Mucosa of rectum (tissue), 2 donors: ENCODE measurements at regions not wholly inside any gene's neighbourhood (a gene's known extent, or its start where the extent isn't known, plus 50 kb on each side); places are given as distances from the start of the nearest gene placed in this dataset.

ENCODE experiments used
- H3K27ac ChIP-seq, 2 donors: one replicate each; pipeline ENCODE4 v1.7.0; 2013; ENCODE audit warnings: inconsistent platforms in 2 of 2, low read depth in 2 of 2, low read length in 2 of 2
- H3K27me3 ChIP-seq, 2 donors: one replicate each; pipeline ENCODE4 v1.7.0; 2013; ENCODE audit warnings: low read length in 2 of 2; ENCODE audit not compliant: control insufficient read depth in 2 of 2, insufficient read depth in 2 of 2
- H3K36me3 ChIP-seq, 2 donors: one replicate each; pipeline ENCODE4 v1.7.0; 2013; ENCODE audit warnings: low read length in 2 of 2; ENCODE audit not compliant: control insufficient read depth in 2 of 2, insufficient read depth in 2 of 2
- H3K4me1 ChIP-seq, 2 donors: one replicate each; pipeline ENCODE4 v1.7.0; 2013; ENCODE audit warnings: low read length in 2 of 2, mild to moderate bottlenecking in 1 of 2; ENCODE audit not compliant: control insufficient read depth in 2 of 2, insufficient read depth in 2 of 2
- H3K4me3 ChIP-seq, 2 donors: one replicate each; pipeline ENCODE4 v1.7.0; 2013; ENCODE audit warnings: low read length in 2 of 2
- H3K9ac ChIP-seq, 2 donors: one replicate each; pipeline ENCODE4 v1.7.0; 2013; ENCODE audit warnings: low read length in 2 of 2, low read depth in 1 of 2, mild to moderate bottlenecking in 1 of 2
- H3K9me3 ChIP-seq, 2 donors: one replicate each; pipeline ENCODE4 v1.7.0; 2013; ENCODE audit warnings: low read length in 2 of 2; ENCODE audit not compliant: control insufficient read depth in 2 of 2
- donor health status: healthy.
- donor health status: Normal muscosa, but diverticular disease.

GRCh38 chr20:59512651-59513050 is 91.7 kb upstream of the PHACTR3 start:
- H3K4me3 ChIP-seq: no peak overlapping the region
- H3K27ac ChIP-seq: no peak overlapping the region
- H3K9me3 ChIP-seq: no peaks in the 10 kb centered on the region
- H3K36me3 ChIP-seq: no peaks in the 10 kb centered on the region
- no peak overlapping the region for H3K9ac ChIP-seq
- peaks cover 2 to 5% of the 10 kb centered on the region in 2 donors for H3K27me3 ChIP-seq
- no peaks in the 10 kb centered on the region for H3K4me1 ChIP-seq

GRCh38 chr20:59514554-59514953 is 89.8 kb upstream of the PHACTR3 start:
- no peaks in the 10 kb centered on the region for H3K9me3 ChIP-seq
- H3K4me3 ChIP-seq: no peak overlapping the region
- H3K4me1 ChIP-seq: no peaks in the 10 kb centered on the region
- H3K36me3 ChIP-seq: no peaks in the 10 kb centered on the region
- H3K27me3 ChIP-seq: peaks cover 2 to 9% of the 10 kb centered on the region in 2 donors
- H3K27ac ChIP-seq: no peak overlapping the region
- no peak overlapping the region for H3K9ac ChIP-seq

- H3K27me3 ChIP-seq: peaks cover 2 to 12% of the 10 kb centered on the region in 2 donors
- H3K27ac ChIP-seq: no peak overlapping the region
- H3K4me3 ChIP-seq: no peak overlapping the region
- no peaks in the 10 kb centered on the region for H3K4me1 ChIP-seq
- no peaks in the 10 kb centered on the region for H3K36me3 ChIP-seq
- no peaks in the 10 kb centered on the region for H3K9me3 ChIP-seq
- no peak overlapping the region for H3K9ac ChIP-seq
Observed at GRCh38 chr20:59515013-59515905, 89.1 kb upstream of the PHACTR3 start.

DNA sequence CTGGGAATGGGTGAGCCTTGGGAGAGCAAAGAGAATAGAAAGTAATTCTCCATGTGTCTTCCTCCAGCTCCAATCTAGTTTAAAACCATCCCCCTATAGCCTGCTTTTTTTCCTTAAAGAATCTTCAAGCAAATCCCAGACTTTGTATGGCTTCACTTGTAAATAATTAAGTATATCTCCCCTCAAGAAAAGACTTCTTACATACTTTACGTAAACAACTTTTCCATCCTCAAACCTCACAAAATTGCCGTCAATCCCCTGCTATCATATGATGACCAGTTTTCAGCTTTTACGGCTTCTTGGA is 88.5 kb upstream of the PHACTR3 start:
- no peak overlapping the region for H3K27ac ChIP-seq
- H3K36me3 ChIP-seq: no peaks in the 10 kb centered on the region
- H3K27me3 ChIP-seq: peaks cover 5 to 13% of the 10 kb centered on the region in 2 donors
- no peak overlapping the region for H3K9ac ChIP-seq
- H3K9me3 ChIP-seq: no peaks in the 10 kb centered on the region
- H3K4me3 ChIP-seq: no peak overlapping the region
- no peaks in the 10 kb centered on the region for H3K4me1 ChIP-seq

DNA sequence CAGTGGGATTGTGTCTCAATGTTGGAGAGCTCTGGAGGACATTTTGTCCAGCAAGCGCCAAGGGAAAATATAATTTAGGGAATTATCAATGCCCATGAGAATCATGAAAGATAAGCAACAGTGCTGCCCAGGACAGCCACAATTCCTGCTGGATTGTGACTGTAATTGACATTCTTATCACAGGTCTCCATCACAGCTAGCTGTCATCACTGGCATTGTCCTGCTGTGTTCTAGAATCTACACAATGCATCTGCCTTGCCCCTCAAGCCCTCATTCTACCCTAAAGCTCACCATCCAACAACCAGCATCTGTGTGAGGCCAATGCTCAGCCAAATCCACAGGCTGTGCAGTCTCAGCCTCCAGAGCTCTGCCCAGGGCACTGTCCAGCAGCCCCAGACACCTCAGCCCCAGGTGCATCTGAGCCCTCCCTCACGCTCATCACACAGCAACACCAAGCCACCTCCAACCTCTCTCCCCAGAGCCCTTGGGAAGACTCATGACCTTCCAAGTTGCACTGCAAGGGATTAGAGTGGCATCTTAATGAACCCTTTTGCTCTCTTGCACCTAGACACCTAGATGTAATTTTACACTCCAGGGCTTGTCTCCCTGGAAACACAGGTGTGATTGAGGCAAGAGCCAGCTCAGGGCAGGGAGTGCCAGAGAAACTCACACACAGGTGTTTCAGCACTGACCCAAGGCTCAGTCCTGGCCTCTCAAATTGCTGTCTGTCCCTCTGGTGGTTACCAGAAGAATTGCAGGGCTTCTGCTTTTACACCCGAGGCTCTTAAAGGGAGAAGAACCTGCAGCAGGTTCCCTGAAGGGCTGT is 85.2 kb upstream of the PHACTR3 start:
- Histone ChIP-seq H3K36me3 (no peaks in the 10 kb centered on the region), H3K27ac (no peak overlapping the region), H3K27me3 (peaks cover 4 to 16% of the 10 kb centered on the region in 2 donors), H3K9me3 (no peaks in the 10 kb centered on the region), H3K4me1 (no peaks in the 10 kb centered on the region), H3K9ac (no peak overlapping the region), H3K4me3 (no peak overlapping the region)

- no peaks in the 10 kb centered on the region for H3K36me3 ChIP-seq
- H3K4me1 ChIP-seq: no peaks in the 10 kb centered on the region
- H3K27me3 ChIP-seq: peaks cover 4 to 15% of the 10 kb centered on the region in 2 donors
- H3K9ac ChIP-seq: no peak overlapping the region
- H3K27ac ChIP-seq: no peak overlapping the region
- no peaks in the 10 kb centered on the region for H3K9me3 ChIP-seq
- H3K4me3 ChIP-seq: no peak overlapping the region
Observed at GRCh38 chr20:59519707-59520014, 84.7 kb upstream of the PHACTR3 start.

DNA sequence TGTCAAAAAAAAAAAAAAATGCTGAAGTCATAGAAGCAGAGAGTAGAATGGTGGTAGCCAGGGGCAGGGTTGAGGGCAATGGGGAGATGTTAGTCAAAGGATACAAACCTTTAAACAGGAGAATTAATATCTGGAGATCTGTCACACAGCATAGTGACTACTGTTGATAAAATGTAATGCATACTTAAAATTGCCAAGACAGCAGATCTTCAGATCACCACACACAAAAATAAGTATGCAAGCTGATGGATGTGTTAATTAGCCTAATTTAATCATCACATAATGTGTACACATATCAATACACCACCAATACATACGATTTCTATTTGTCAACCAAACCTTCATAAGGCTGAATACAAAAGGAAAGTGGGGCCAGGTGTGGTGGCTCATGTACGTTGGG is 83.5 kb upstream of the PHACTR3 start:
- peaks cover 4 to 11% of the 10 kb centered on the region in 2 donors for H3K27me3 ChIP-seq
- H3K4me1 ChIP-seq: no peaks in the 10 kb centered on the region
- no peak overlapping the region for H3K4me3 ChIP-seq
- no peak overlapping the region for H3K9ac ChIP-seq
- H3K27ac ChIP-seq: no peak overlapping the region
- no peaks in the 10 kb centered on the region for H3K9me3 ChIP-seq
- no peaks in the 10 kb centered on the region for H3K36me3 ChIP-seq

DNA sequence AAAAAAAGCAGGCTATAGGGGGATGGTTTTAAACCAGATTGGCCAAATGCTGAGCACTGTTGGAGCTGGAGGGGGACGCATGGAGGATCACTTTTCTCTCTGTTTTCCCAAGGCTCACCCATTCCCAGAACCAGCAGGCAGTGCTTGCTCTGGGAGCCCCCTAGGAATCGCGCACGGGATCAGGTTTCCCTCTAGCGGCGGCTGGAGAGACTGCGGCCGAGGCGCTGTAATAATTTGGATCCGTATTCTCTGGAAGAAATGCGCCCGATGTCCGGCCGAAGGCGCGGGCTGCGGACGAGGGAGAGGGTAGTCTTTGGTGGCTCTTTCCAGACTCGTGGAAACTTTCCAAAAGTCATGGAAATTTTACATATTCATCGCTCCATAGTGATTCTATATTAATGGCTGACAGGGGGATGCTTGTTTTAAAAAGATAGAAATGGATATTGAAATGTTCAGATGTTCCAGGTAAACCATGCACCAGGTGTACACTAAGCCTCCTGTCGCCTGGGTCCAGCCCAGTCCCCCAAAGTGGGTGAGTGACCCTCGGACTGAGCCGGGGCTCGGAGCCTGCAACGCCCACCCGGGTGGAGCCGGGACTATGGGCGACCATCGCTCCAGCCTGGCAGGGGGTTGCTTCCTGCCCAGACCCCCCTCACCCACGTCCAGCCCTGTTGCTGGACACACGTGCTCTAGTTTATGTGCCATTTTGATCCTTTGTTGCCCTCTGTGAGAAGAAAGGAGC is 78.7 kb upstream of the PHACTR3 start:
- H3K27me3 ChIP-seq: peaks cover 10 to 12% of the 10 kb centered on the region in 2 donors
- H3K27ac ChIP-seq: no peak overlapping the region
- no peak overlapping the region for H3K4me3 ChIP-seq
- H3K36me3 ChIP-seq: no peaks in the 10 kb centered on the region
- no peaks in the 10 kb centered on the region for H3K4me1 ChIP-seq
- no peak overlapping the region for H3K9ac ChIP-seq
- H3K9me3 ChIP-seq: no peaks in the 10 kb centered on the region

DNA sequence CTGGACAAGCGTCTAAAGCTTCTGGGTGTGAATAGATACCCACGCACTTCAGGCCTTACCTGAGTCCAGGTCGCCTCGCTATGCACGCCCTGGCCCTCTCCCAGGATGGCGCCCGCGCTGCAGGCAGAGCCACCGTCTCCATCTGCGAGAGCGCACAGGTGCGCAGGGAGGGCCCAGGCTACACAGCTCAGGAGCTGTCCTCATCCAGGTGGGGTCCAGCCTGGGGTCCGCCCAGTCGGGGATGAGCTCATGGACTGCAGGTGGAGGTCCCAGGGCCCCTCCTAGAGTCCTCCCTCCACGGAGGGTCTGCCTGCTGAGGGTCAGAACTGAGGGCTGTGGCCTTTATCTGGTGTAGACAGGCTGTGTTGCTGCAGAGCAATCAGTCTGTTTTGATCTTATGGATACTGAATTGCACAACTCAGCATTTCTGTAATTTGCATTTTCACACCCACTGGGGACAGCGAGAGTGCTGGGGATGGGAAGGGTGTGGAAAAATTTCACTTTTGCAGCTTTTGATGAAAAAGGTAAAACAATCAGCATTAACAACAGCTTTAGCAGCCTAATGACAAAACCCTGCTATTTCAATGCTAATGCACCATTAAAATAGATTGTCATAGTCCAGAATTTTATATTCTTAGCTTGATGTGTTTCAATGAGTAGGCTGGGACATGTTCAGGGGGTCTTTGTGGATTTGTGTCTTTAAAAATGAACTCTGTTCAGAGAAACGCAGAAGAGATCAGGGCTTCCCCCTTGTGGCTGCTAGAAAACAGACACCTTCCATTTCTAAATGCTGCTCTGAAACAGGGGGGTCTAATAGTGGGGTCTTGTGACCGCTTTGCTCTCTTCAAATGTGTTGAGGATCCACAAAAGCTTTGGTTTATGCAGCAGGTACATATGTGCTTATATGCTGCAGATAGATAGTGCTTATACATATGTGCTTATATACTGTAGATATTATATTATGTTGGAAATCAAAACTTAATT is 77.8 kb upstream of the PHACTR3 start:
- Histone ChIP-seq H3K4me3 (no peak overlapping the region), H3K27me3 (peaks cover 9 to 10% of the 10 kb centered on the region in 2 donors)

More for the DNA sequence above, 77.8 kb upstream of the PHACTR3 start:
- no peaks in the 10 kb centered on the region for H3K4me1 ChIP-seq
- no peak overlapping the region for H3K27ac ChIP-seq
- no peaks in the 10 kb centered on the region for H3K9me3 ChIP-seq
- H3K9ac ChIP-seq: no peak overlapping the region
- H3K36me3 ChIP-seq: no peaks in the 10 kb centered on the region
